ENCODE measurements at regions not wholly inside any gene's neighbourhood (a gene's known extent, or its start where the extent isn't known, plus 50 kb on each side); places are given as distances from the start of the nearest gene placed in this dataset.

DNA sequence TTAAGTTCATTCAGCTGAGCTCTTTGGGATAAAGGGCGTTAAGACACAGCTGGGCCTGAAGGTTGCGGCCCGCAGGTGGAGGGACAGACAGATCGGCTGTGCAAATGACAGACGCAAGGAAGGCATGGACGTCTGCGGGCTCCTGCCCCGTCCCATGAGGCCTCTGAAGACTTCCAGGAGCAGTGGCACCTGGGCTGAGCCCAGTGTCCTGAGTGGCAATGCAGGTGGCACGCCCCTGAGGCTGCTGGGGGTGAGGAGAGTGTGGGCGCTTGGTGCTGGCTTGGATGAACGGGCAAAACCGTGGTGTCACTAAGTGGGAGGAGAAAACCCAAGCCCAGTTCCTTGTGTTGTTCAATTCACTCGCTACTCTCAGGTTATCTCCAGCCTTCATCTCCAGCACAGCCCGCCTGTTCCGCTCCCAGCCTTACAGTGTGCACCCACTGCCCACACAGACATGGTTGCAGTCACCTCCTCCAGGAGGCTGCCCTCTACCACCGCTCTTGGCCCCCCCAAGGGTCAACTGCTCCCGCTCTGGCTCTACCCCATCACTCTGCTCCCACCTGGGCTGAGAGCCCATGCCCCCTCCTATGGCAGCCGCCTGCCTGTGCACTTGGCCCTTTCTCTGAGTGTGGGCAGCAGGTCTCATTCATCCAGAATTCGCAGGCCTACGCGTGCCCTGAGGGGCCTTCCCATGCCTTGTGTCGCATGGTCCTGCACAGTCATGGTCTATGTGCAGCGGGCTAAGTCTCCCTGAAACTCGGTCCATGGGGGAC, 50.3 kb downstream of the PTGR3 start:
- Mint-ChIP-seq H3K36me3 (peaks cover 13% of the 10 kb centered on the region), H3K27me3 (peaks cover 12% of the 10 kb centered on the region), H3K27ac (no peak overlapping the region), H3K4me3 (no peak overlapping the region), H3K9me3 (peaks cover 19% of the 10 kb centered on the region), H3K4me1 (ENCODE audit: unreplicated experiment) (peaks cover 9% of the 10 kb centered on the region)
- TF ChIP-seq CTCF (conservative IDR thresholded peaks at IDR 0.05): no peak
- no peak for DNase-seq (ENCODE audit: extremely low spot score, unreplicated experiment)

DNA sequence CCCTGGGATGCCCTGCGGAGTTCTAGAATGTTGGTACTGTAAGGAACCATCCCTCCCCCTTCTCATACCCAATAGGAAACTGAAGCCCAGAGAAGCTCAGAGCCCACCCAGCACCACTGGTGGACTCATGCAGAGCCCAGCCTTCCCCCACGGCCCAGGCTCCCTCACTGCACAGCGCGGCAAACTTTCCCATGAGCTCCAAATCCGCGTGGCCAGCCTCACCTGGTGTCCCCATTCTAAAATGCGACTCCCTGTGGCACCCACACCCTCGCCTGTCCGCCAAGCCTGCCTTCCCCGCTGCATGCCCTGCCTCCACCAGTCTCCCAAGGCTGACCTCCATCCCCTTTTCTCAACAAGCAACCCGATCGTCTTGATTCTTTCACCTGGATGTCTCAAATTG, 51.1 kb downstream of the PTGR3 start:
- no peak for TF ChIP-seq CTCF (conservative IDR thresholded peaks at IDR 0.05)
- Mint-ChIP-seq H3K9me3 (peaks cover 19% of the 10 kb centered on the region), H3K4me3 (no peak overlapping the region), H3K36me3 (peaks cover 10% of the 10 kb centered on the region), H3K4me1 (ENCODE audit: unreplicated experiment) (peaks cover 9% of the 10 kb centered on the region), H3K27ac (no peak overlapping the region), H3K27me3 (peaks cover 7% of the 10 kb centered on the region)
- no peak for DNase-seq (ENCODE audit: extremely low spot score, unreplicated experiment)

DNA sequence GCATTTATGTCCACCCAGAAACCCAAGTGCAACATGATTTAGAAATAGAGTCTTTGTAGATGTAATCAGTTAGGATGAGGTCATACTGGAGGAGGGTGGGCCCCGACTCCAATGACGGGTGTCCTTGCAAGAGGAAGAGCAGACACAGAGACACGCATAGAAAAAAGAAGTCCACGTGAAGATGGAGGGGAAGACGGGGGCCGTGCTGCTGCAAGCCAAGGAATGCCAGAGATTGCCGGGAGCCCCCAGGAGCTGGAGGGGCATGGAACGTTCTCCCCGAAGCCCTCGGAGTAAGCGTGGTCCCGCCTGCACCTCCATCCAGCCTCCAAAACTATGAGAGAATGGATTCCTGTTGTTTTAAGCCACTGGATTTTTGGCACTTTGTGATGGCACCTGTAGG, 51.6 kb downstream of the PTGR3 start:
- Mint-ChIP-seq H3K27ac (no peak overlapping the region), H3K36me3 (peaks cover 10% of the 10 kb centered on the region), H3K9me3 (peaks cover 24% of the 10 kb centered on the region), H3K4me1 (ENCODE audit: unreplicated experiment) (peaks cover 9% of the 10 kb centered on the region), H3K27me3 (peaks cover 7% of the 10 kb centered on the region), H3K4me3 (no peak overlapping the region)
- no peak for DNase-seq (ENCODE audit: extremely low spot score, unreplicated experiment)
- TF ChIP-seq CTCF (conservative IDR thresholded peaks at IDR 0.05): no peak

DNA sequence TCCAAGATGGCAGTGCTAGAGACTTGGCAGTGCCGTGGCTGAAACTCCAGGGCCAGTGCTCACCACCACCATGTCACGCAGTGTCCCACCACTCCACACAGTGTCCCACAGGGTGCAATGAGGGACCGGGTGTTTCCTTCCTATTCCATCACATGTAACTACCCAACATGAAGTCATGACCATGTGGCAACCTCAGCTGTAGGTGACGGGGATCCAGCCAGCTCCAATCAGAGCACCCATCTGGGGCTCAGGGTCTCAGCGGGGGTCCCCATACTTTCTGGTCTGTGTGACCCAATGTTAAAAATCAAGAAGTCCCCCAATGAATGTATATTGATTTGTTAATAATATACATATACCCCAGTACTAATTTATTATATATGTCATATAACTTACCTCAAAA, 52.1 kb downstream of the PTGR3 start:
- H3K9me3 Mint-ChIP-seq: peaks cover 30% of the 10 kb centered on the region

GRCh38 chr18:75156139-75156750, 52.7 kb downstream of the PTGR3 start:
- Mint-ChIP-seq H3K27me3 (peaks cover 7% of the 10 kb centered on the region), H3K4me1 (ENCODE audit: unreplicated experiment) (peaks cover 9% of the 10 kb centered on the region), H3K27ac (no peak overlapping the region), H3K9me3 (peaks cover 34% of the 10 kb centered on the region), H3K36me3 (peaks cover 10% of the 10 kb centered on the region), H3K4me3 (no peak overlapping the region)
- TF ChIP-seq CTCF (conservative IDR thresholded peaks at IDR 0.05): no peak
- DNase-seq (ENCODE audit: extremely low spot score, unreplicated experiment): no peak

More for the DNA sequence above, 52.1 kb downstream of the PTGR3 start:
- no peak overlapping the region for H3K27ac Mint-ChIP-seq
- H3K4me1 Mint-ChIP-seq (ENCODE audit: unreplicated experiment): peaks cover 9% of the 10 kb centered on the region
- peaks cover 7% of the 10 kb centered on the region for H3K27me3 Mint-ChIP-seq
- DNase-seq (ENCODE audit: extremely low spot score, unreplicated experiment): no peak
- peaks cover 10% of the 10 kb centered on the region for H3K36me3 Mint-ChIP-seq
- H3K4me3 Mint-ChIP-seq: no peak overlapping the region
- no peak for TF ChIP-seq CTCF (conservative IDR thresholded peaks at IDR 0.05)
